Caco-2 (cell line): ENCODE measurements at regions not wholly inside any gene's neighbourhood (a gene's known extent, or its start where the extent isn't known, plus 50 kb on each side); places are given as distances from the start of the nearest gene placed in this dataset.

Experiments
- BruUV-seq: library from RNA; stranded (reverse); fragments of 400-500 nt; replicated peaks from 2 replicates; lab custom pipeline; 2021; lab: Mats Ljungman, UMichigan
- CTCF ChIA-PET: fragments of 300-600 bp; sonication (Branson Sonifier 250); formaldehyde crosslinking; loops from one replicate; lab custom pipeline; 2022; ENCODE audit warnings: antibody characterized with exemption; lab: Charles Lee
- POLR2A ChIA-PET: fragments of 300-600 bp; sonication (Branson Sonifier 250); formaldehyde crosslinking; loops from one replicate; lab custom pipeline; 2022; ENCODE audit warnings: antibody characterized with exemption; lab: Charles Lee
- DNase-seq, 2 experiments: peaks; one replicate each; pipeline versions ENCODE4 v3.0.0 to v3.0.0-alpha.2; 2020 to 2022
- H3K27me3 ChIP-seq: replicated peaks from 2 replicates; pipeline ENCODE4 v1.6.0; 2011; ENCODE audit warnings: low read length; ENCODE audit not compliant: control insufficient read depth, insufficient read depth
- H3K36me3 ChIP-seq: 2 replicates; pipeline ENCODE4 v1.5.1; 2011; ENCODE audit warnings: low read length; ENCODE audit not compliant: control insufficient read depth, insufficient read depth
- H3K4me1 ChIP-seq: fragments of 250-450 bp; sonication (Bioruptor Pico); 2 replicates; pipeline ENCODE4 v1.5.1; 2020; ENCODE audit warnings: mild to moderate bottlenecking
- H3K4me3 ChIP-seq: 2 replicates; pipeline ENCODE4 v1.5.1; 2011; ENCODE audit warnings: low read depth, mild to moderate bottlenecking, control low read depth, low read length
- H3K9me3 ChIP-seq: fragments of 250-450 bp; sonication (Bioruptor Pico); 2 replicates; pipeline ENCODE4 v1.5.1; 2020; ENCODE audit warnings: mild to moderate bottlenecking, moderate library complexity
- H3K27ac Mint-ChIP-seq: one replicate; pipeline ENCODE4 v1.8.0; 2022; ENCODE audit warnings: mixed read lengths; ENCODE audit not compliant: unreplicated experiment
- H3K27me3 Mint-ChIP-seq: one replicate; pipeline ENCODE4 v1.8.0; 2022; ENCODE audit warnings: mixed read lengths; ENCODE audit not compliant: insufficient read depth, unreplicated experiment
- H3K36me3 Mint-ChIP-seq: one replicate; pipeline ENCODE4 v1.8.0; 2022; ENCODE audit warnings: mild to moderate bottlenecking, mixed read lengths; ENCODE audit not compliant: insufficient read depth, unreplicated experiment
- H3K4me1 Mint-ChIP-seq: one replicate; pipeline ENCODE4 v1.8.0; 2022; ENCODE audit warnings: low read depth, mixed read lengths; ENCODE audit not compliant: unreplicated experiment
- H3K4me3 Mint-ChIP-seq: one replicate; pipeline ENCODE4 v1.8.0; 2022; ENCODE audit warnings: mild to moderate bottlenecking, moderate library complexity, mixed read lengths; ENCODE audit not compliant: unreplicated experiment
- H3K9me3 Mint-ChIP-seq: one replicate; pipeline ENCODE4 v1.8.0; 2022; ENCODE audit warnings: mixed read lengths; ENCODE audit not compliant: unreplicated experiment
- intact Hi-C: fragments of 100-400 bp; cut with micrococcal nuclease; formaldehyde crosslinking; loops from one replicate; pipeline ENCODE4 v1.10.0; 2022; ENCODE audit not compliant: unreplicated experiment
- TF ChIP-seq, protein P1 (sequence below), 2 experiments: fragments of 200-600 bp in 1 of 2; IDR thresholded peaks; 1 replicate in 1 of 2; 2 replicates in 1 of 2; pipeline versions ENCODE4 v1.5.1 to v1.8.0; 2011 to 2022; ENCODE audit warnings: antibody characterized with exemption in 1 of 2, control low read depth in 1 of 2, inconsistent platforms in 1 of 2, low read depth in 1 of 2, low read length in 1 of 2, mild to moderate bottlenecking in 1 of 2, moderate library complexity in 1 of 2; ENCODE audit not compliant: insufficient read depth in 1 of 2, severe bottlenecking in 1 of 2, unreplicated experiment in 1 of 2

DNA sequence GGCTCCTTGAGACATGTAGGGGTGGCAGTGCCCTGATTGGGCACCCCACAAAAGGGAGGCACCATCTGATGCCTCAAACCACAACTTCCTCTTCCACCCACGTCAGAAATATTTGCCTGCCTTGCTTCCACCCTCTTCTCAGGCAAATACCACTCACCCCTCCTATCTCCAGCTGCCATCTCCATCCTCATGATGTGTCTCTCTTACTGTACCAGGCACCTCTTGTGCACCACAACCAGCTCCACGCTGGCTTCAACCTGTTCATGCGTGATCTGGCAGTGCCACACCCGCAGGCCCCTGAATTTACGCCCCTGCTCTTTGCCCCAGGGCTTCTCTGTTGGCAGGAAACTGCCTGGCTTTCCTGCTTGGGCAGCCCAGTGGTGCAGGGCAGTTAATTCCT lies 87.8 kb upstream of the HSPA9 start:
- Histone ChIP-seq H3K4me1 (peaks cover 16% of the 10 kb centered on the region), H3K4me3 (no peak overlapping the region), H3K27me3 (no peaks in the 10 kb centered on the region), H3K36me3 (no peaks in the 10 kb centered on the region), H3K9me3 (no peaks in the 10 kb centered on the region)
- CTCF ChIA-PET: no interaction called here
- H3K27me3 Mint-ChIP-seq: no peaks in the 10 kb centered on the region
- no peak overlapping the region for H3K27ac Mint-ChIP-seq
- DNase-seq: no peak
- POLR2A ChIA-PET: no interaction called here
- H3K4me1 Mint-ChIP-seq: peaks cover 12% of the 10 kb centered on the region
- no TSS peak for BruUV-seq
- intact Hi-C loops: no loop called here
- TF ChIP-seq, protein P1, sequence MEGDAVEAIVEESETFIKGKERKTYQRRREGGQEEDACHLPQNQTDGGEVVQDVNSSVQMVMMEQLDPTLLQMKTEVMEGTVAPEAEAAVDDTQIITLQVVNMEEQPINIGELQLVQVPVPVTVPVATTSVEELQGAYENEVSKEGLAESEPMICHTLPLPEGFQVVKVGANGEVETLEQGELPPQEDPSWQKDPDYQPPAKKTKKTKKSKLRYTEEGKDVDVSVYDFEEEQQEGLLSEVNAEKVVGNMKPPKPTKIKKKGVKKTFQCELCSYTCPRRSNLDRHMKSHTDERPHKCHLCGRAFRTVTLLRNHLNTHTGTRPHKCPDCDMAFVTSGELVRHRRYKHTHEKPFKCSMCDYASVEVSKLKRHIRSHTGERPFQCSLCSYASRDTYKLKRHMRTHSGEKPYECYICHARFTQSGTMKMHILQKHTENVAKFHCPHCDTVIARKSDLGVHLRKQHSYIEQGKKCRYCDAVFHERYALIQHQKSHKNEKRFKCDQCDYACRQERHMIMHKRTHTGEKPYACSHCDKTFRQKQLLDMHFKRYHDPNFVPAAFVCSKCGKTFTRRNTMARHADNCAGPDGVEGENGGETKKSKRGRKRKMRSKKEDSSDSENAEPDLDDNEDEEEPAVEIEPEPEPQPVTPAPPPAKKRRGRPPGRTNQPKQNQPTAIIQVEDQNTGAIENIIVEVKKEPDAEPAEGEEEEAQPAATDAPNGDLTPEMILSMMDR (IDR thresholded peaks at IDR 0.05; ENCODE audit: insufficient read depth in 1 of 2, low read depth in 1 of 2, low read length in 1 of 2, severe bottlenecking in 1 of 2, unreplicated experiment in 1 of 2): no peak
- no peaks in the 10 kb centered on the region for H3K9me3 Mint-ChIP-seq
- no peak overlapping the region for H3K4me3 Mint-ChIP-seq
- no peaks in the 10 kb centered on the region for H3K36me3 Mint-ChIP-seq

DNA sequence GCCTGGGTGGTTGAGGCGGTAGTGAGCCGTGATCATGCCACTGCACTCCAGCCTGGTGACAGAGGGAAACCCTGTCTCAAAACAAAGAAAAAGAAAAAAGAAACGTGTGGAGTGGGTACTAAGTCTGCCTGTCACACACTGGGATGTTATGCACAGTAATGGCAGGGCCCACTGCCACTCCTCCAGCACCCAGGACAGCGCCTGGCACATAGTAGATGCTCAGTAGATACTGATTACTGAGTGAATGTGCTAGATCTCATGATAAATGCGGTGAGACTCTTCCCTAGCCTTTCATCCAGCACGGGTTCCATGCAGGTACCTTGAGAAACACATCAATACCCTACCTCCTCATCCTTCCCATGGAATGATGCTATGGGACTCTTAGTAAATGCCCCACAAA lies 87.4 kb upstream of the HSPA9 start:
- Mint-ChIP-seq H3K27ac (no peak overlapping the region), H3K4me3 (no peak overlapping the region), H3K27me3 (no peaks in the 10 kb centered on the region), H3K36me3 (no peaks in the 10 kb centered on the region), H3K4me1 (peaks cover 8% of the 10 kb centered on the region), H3K9me3 (no peaks in the 10 kb centered on the region)
- Histone ChIP-seq H3K4me1 (peaks cover 12% of the 10 kb centered on the region; the same call in 1 of the 2 replicates), H3K9me3 (no peaks in the 10 kb centered on the region), H3K27me3 (no peaks in the 10 kb centered on the region), H3K36me3 (no peaks in the 10 kb centered on the region), H3K4me3 (no peak overlapping the region)
- no peak for DNase-seq
- TF ChIP-seq, protein P1 (IDR thresholded peaks at IDR 0.05; ENCODE audit: insufficient read depth in 1 of 2, low read depth in 1 of 2, low read length in 1 of 2, severe bottlenecking in 1 of 2, unreplicated experiment in 1 of 2): no peak
- CTCF ChIA-PET: no interaction called here
- POLR2A ChIA-PET: no interaction called here
- BruUV-seq: no TSS peak
- intact Hi-C loops: no loop called here

DNA sequence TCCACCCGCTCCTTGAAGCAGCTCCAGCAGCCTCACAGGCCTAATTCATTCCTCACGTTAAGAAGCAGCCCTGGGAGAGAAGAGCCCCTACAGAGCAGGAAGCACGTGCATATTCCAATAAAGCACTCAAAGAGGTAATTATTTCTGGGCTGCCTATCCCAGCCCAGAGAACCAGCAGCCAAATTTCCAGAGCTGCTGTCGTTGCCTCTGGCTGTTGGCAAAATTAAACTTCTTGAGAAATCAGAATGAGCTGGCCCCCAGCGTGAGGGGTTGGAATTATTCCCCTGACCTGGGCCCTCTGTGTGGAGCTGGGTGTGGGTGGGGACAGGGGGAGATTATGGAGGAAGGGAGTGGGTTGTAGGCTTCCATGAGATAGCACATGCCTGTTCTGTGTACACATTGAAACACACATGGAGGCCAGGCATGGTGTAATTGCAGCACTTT lies 86.8 kb upstream of the HSPA9 start:
- Mint-ChIP-seq H3K27me3 (no peaks in the 10 kb centered on the region), H3K27ac (no peak overlapping the region), H3K9me3 (no peaks in the 10 kb centered on the region), H3K4me1 (peaks cover 11% of the 10 kb centered on the region), H3K36me3 (no peaks in the 10 kb centered on the region), H3K4me3 (no peak overlapping the region)
- H3K27me3 ChIP-seq: no peaks in the 10 kb centered on the region
- intact Hi-C loops: no loop called here
- ChIA-PET CTCF (no interaction called here), POLR2A (no interaction called here)
- BruUV-seq: no TSS peak
- no peak overlapping the region for H3K4me3 ChIP-seq
- no peaks in the 10 kb centered on the region for H3K9me3 ChIP-seq
- DNase-seq: no peak
- peaks cover 15% of the 10 kb centered on the region; the same call in 1 of the 2 replicates for H3K4me1 ChIP-seq
- TF ChIP-seq, protein P1 (IDR thresholded peaks at IDR 0.05; ENCODE audit: insufficient read depth in 1 of 2, low read depth in 1 of 2, low read length in 1 of 2, severe bottlenecking in 1 of 2, unreplicated experiment in 1 of 2): no peak
- H3K36me3 ChIP-seq: no peaks in the 10 kb centered on the region
